GM10248 (cell line): ENCODE measurements at regions not wholly inside any gene's neighbourhood (a gene's known extent, or its start where the extent isn't known, plus 50 kb on each side); places are given as distances from the start of the nearest gene placed in this dataset.

Experiments
- CTCF ChIA-PET: fragments of 300-600 bp; sonication (Branson Sonifier 250); formaldehyde crosslinking; extraction: SDS; loops from one replicate; lab custom pipeline; 2021; ENCODE audit warnings: antibody characterized with exemption; lab: Yijun Ruan, JAX
- POLR2A ChIA-PET: fragments of 350-650 bp; sonication (Branson Sonifier 250); formaldehyde crosslinking; extraction: SDS; loops from one replicate; lab custom pipeline; 2020; ENCODE audit warnings: antibody characterized with exemption; lab: Yijun Ruan, JAX
- DNase-seq: peaks from one replicate; pipeline ENCODE4 v3.0.0; 2012; ENCODE audit errors: extremely low spot score
- CTCF ChIP-seq: IDR thresholded peaks from 2 replicates; pipeline ENCODE4 v1.5.1; 2012; ENCODE audit warnings: mild to moderate bottlenecking, low read depth; ENCODE audit errors: extremely low read depth, missing control alignments, control extremely low read depth

GRCh38 chr1:221031458-221032203 is 152.4 kb downstream of the HLX start:
- no peak for TF ChIP-seq CTCF
- DNase-seq = no peak
- CTCF ChIA-PET = no interaction called here
- POLR2A ChIA-PET = no interaction called here

GRCh38 chr1:221032204-221032585 is 153.0 kb downstream of the HLX start:
- TF ChIP-seq CTCF = no peak
- DNase-seq = no peak
- ChIA-PET POLR2A (no interaction called here), CTCF (interaction anchor here (1.1 kb wide), 1 partner anchor 13 kb away, joined by 4 read pairs; no protein-coding TSS in a partner anchor)

GRCh38 chr1:221032637-221033280 is 153.5 kb downstream of the HLX start:
- POLR2A ChIA-PET = no interaction called here
- no peak for DNase-seq

GRCh38 chr1:221035662-221036153 is 156.5 kb downstream of the HLX start:
- POLR2A ChIA-PET = no interaction called here

More at GRCh38 chr1:221032637-221033280, 153.5 kb downstream of the HLX start:
- TF ChIP-seq CTCF = no peak
- CTCF ChIA-PET = interaction anchor here (1.1 kb wide), 1 partner anchor 14 kb away, joined by 4 read pairs; no protein-coding TSS in a partner anchor

GRCh38 chr1:221039616-221040015 is 160.4 kb downstream of the HLX start:
- ChIA-PET POLR2A (no interaction called here), CTCF (no interaction called here)
- DNase-seq = no peak
- no peak for TF ChIP-seq CTCF

More at GRCh38 chr1:221035662-221036153, 156.5 kb downstream of the HLX start:
- no peak for TF ChIP-seq CTCF
- CTCF ChIA-PET = interaction anchor here (1.0 to 1.1 kb wide), 3 partner anchors 54 to 259 kb away, joined by 3 read pairs; no protein-coding TSS in a partner anchor
- DNase-seq = no peak

- POLR2A ChIA-PET = no interaction called here
Observed at GRCh38 chr1:221040101-221040500, 160.9 kb downstream of the HLX start.

More at GRCh38 chr1:221040101-221040500, 160.9 kb downstream of the HLX start:
- no peak for TF ChIP-seq CTCF
- CTCF ChIA-PET = no interaction called here
- no peak for DNase-seq
